Pancreas (tissue), 10 donors: ENCODE measurements at regions not wholly inside any gene's neighbourhood (a gene's known extent, or its start where the extent isn't known, plus 50 kb on each side); places are given as distances from the start of the nearest gene placed in this dataset.

Experiments
- ATAC-seq, 4 donors: fragments of 200-7000 bp; cut with Tn5 transposase; one replicate each; pipeline versions ENCODE4 v1.8.0 to v1.9.1; 2020; ENCODE audit warnings: mild to moderate bottlenecking in 4 of 4, moderate library complexity in 4 of 4
- DNase-seq, 6 donors: peaks; one replicate each; pipeline ENCODE4 v3.0.0-alpha.2; 2020
- FAIRE-seq: peaks from 2 replicates; lab custom pipeline; 2012; peaks lifted over from hg19 to GRCh38; lab: Jason Lieb, UNC
- H3K27ac ChIP-seq, 4 donors: fragments of 200-600 bp; sonication (generic); 1 replicate in 3 of 4; 2 replicates in 1 of 4; pipeline versions ENCODE4 v1.5.0 to v1.8.0; 2020
- H3K27me3 ChIP-seq, 4 donors: fragments of 200-600 bp; one replicate each; pipeline ENCODE4 v1.8.0; 2021
- H3K36me3 ChIP-seq, 3 donors: fragments of 200-600 bp; sonication (generic) in 1 of 3; one replicate each; pipeline versions ENCODE4 v1.5.0 to v1.8.0; 2020 to 2021
- H3K4me1 ChIP-seq, 3 donors: fragments of 200-600 bp; one replicate each; pipeline ENCODE4 v1.8.0; 2021
- H3K4me3 ChIP-seq, 4 donors: fragments of 200-600 bp; sonication (generic) in 2 of 4; one replicate each; pipeline versions ENCODE4 v1.5.0 to v1.8.0; 2020 to 2021
- H3K9me3 ChIP-seq, 4 donors: fragments of 200-600 bp; one replicate each; pipeline ENCODE4 v1.8.0; 2021
- WGBS, 2 donors: extraction: QIAGEN DNeasy Blood & Tissue Kit; methylation state at CpG; one replicate each; pipeline ENCODE4 v1.1.7; 2013; 5-methylcytosine and 5-hydroxymethylcytosine counted together
- intact Hi-C, 3 donors: fragments of 100-400 bp; cut with DNase I; formaldehyde crosslinking; loops; one replicate each; pipeline versions ENCODE4 v1.11.1 to v1.14.2; 2022
- TF ChIP-seq, protein P1 (sequence below), 4 donors: fragments of 200-600 bp; sonication (generic) in 3 of 4; IDR thresholded peaks; one replicate each; pipeline versions ENCODE4 v1.5.0 to v1.8.0; 2021; ENCODE audit warnings: antibody characterized with exemption in 4 of 4
- donor health status: healthy with polysubstance abuse.
- donor health status: DM: no; HTN: no; CAD: no; lungs with moderate emphysema.
- donor health status: DM: no; HTN: no; CAD: no.
- donor health status: control.
- donor health status: control.
- donor health status: Bipolar disorder and iron deficiency.
- donor health status: DM: yes; HTN: yes; CAD: no.
- donor health status: DM: no; HTN: no; CAD: no.
- donor health status: DM: no; HTN: no; CAD: no.
- donor health status: DM: yes; HTN: yes; CAD: no.

DNA sequence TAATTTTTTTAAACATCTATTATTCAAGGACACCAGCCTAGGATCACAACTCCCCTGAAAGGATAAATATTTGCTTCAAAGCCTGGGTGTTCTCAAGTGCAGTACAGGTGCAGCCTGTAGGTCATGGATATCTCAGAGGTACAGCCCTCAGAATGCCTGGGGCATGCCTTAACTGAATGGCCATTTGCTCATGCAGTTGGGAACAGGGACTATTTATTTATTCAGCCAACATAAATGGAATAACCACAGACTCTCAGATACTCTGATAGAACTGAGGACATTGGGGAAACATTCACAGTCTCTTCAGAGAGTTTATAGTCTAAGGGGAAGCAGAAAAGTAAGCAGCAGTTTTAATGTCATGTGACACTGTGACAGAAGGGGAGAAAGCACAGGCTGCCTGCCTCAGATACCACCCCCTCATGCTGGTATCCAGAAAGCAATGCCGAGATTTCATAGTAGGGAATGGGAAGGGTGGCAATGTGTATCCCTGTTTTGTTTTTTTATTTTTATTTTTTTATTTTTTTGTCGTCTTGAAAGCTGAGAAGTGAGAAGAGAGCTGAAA, 112.6 kb downstream of the MACIR start:
- intact Hi-C loops, result no loop called here
- no peaks in the 10 kb centered on the region for H3K36me3 ChIP-seq
- H3K4me1 ChIP-seq, result peaks cover 0 to 8% (median 0%) of the 10 kb centered on the region in 3 donors
- DNase-seq (no peak), FAIRE-seq (no peak), ATAC-seq (no peak)
- H3K27me3 ChIP-seq, result no peaks in the 10 kb centered on the region
- TF ChIP-seq, protein P1, sequence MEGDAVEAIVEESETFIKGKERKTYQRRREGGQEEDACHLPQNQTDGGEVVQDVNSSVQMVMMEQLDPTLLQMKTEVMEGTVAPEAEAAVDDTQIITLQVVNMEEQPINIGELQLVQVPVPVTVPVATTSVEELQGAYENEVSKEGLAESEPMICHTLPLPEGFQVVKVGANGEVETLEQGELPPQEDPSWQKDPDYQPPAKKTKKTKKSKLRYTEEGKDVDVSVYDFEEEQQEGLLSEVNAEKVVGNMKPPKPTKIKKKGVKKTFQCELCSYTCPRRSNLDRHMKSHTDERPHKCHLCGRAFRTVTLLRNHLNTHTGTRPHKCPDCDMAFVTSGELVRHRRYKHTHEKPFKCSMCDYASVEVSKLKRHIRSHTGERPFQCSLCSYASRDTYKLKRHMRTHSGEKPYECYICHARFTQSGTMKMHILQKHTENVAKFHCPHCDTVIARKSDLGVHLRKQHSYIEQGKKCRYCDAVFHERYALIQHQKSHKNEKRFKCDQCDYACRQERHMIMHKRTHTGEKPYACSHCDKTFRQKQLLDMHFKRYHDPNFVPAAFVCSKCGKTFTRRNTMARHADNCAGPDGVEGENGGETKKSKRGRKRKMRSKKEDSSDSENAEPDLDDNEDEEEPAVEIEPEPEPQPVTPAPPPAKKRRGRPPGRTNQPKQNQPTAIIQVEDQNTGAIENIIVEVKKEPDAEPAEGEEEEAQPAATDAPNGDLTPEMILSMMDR (IDR thresholded peaks at IDR 0.05), result no peak
- H3K27ac ChIP-seq, result no peak overlapping the region
- no peaks in the 10 kb centered on the region for H3K9me3 ChIP-seq
- WGBS, 2 donors, result 54 to 60% methylated on average over 2 of the region's 2 CpGs
- H3K4me3 ChIP-seq, result no peak overlapping the region

DNA sequence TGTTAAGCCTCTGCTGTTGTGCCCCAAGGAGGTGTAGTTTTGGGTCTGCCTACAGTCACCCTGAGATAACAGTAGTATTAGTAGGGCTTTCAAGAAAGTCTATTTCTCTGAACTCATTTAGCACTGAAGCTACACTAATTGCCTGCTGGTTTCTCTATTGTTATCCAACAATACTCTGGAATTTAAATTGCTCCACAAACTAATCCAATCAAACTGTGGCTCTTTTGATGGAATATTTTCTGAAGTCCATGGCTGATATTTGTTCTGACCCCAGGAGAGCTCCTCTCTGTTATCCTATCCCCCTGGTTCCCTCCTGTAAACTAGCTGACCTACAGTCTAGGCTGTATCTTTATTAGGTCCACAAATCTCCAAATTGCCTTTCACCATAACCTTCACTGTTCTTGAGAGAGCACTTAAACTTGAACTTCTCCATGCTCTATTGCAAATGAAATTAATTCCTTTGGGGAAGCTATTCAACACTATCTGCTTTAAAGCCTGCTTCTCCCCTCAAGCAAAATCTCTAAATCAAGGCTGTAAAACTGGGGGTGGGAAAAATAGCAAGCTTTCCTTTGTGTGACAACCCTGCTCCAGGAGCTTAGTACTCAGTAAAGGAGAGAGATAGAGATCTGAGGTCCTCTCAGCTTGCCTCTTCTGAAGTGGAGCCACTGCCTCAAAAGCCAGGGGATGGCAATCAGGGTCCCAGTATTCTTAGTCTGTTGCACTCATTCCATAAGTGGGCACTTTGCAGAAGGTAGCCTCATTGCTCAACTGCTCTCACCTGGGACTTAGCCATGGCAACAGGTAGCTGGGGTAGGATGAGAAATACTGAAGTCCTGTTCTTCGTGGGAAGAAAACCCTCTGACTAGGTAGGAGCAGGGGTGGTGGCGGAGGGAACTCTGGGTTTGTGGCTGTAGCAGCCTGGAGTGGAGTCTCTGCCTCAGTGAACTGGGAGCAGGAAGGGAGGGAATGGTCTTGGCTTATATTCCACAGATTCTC, 110.9 kb downstream of the MACIR start:
- Histone ChIP-seq H3K27me3 (no peaks in the 10 kb centered on the region), H3K4me1 (peaks cover 0 to 8% (median 0%) of the 10 kb centered on the region in 3 donors), H3K9me3 (no peaks in the 10 kb centered on the region), H3K36me3 (no peaks in the 10 kb centered on the region), H3K27ac (no peak overlapping the region), H3K4me3 (no peak overlapping the region)
- TF ChIP-seq, protein P1 (IDR thresholded peaks at IDR 0.05), result no peak
- intact Hi-C loops, result loop anchor here in 1 of 3 donors (10.0 kb wide), 1 partner anchor 115 kb away; the partner anchor contains the start of gene MACIR
- DNase-seq (no peak), ATAC-seq (no peak), FAIRE-seq (no peak)
- 71 to 80% methylated on average over 2 of the region's 2 CpGs for WGBS, 2 donors

DNA sequence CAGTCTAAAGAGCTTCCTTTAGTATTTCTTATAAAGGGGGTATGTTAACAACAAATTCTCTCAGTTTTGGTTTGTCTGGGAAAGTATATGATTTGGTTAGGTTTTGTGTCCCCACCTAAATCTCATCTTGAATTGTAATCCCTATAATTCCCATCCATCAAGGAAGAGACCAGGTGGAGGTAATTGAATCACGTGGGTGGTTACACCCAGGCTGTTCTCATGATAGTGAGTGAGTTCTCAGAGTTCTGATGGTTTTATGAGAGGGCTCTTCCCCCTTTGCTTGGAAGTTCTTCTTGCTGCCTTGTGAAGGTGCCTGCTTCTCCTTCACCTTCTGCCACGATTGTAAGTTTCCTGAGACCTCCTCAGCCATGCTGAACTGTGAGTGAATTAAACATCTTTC, 109.1 kb downstream of the MACIR start:
- H3K9me3 ChIP-seq, result no peaks in the 10 kb centered on the region
- H3K27ac ChIP-seq, result no peak overlapping the region
- no peak for ATAC-seq
- DNase-seq, result no peak
- intact Hi-C loops, result loop anchor here in 1 of 3 donors (10.0 kb wide), 1 partner anchor 113 kb away; the partner anchor contains the start of gene MACIR
- no peak for FAIRE-seq
- H3K36me3 ChIP-seq, result no peaks in the 10 kb centered on the region
- H3K4me3 ChIP-seq, result no peak overlapping the region
- no peaks in the 10 kb centered on the region for H3K4me1 ChIP-seq
- 63 to 81% methylated on average over 2 of the region's 2 CpGs for WGBS, 2 donors
- no peaks in the 10 kb centered on the region for H3K27me3 ChIP-seq
- TF ChIP-seq, protein P1 (IDR thresholded peaks at IDR 0.05), result no peak

DNA sequence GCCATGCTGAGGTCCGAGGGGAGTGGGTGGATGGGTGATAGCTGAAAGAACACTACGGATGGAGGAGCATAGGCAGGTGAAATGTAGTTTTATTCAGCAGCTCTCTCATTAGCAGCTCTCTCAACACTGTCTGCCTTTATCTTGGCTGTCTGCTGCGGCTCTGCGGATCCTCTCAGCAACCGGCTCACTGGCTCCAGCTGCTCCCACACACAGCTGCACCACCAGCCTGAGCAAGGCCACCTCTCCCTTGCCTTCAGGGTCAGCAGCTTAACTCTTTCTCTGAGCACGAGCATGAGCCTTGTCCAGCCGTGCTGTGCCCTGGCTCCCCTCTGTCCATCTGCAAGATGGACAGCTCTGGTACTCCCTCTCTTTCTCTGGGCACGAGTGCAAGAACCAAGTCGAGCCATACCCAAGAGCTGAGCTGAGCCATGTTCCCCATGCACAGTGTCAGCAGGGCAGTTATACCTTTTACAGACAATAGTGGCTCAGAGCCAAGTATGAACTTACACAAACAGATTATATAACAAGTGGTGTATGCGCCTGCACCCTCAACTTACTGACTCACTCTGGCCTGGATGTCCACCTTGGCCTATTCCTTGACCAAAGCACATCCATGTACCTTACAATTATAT, 108.5 kb downstream of the MACIR start:
- H3K27ac ChIP-seq, result no peak overlapping the region
- no peaks in the 10 kb centered on the region for H3K4me1 ChIP-seq
- TF ChIP-seq, protein P1 (IDR thresholded peaks at IDR 0.05), result no peak
- no peaks in the 10 kb centered on the region for H3K9me3 ChIP-seq
- H3K27me3 ChIP-seq, result no peaks in the 10 kb centered on the region
- no peak overlapping the region for H3K4me3 ChIP-seq
- no peaks in the 10 kb centered on the region for H3K36me3 ChIP-seq
- 75 to 83% methylated on average over 10 of the region's 10 CpGs for WGBS, 2 donors
- ATAC-seq (no peak), FAIRE-seq (no peak), DNase-seq (no peak)
- intact Hi-C loops, result loop anchor here in 1 of 3 donors (10.0 kb wide), 1 partner anchor 112 kb away; the partner anchor contains the start of gene MACIR
